GM19468 (cell line): ENCODE measurements at regions not wholly inside any gene's neighbourhood (a gene's known extent, or its start where the extent isn't known, plus 50 kb on each side); places are given as distances from the start of the nearest gene placed in this dataset.

Experiments
- ATAC-seq: cut with Tn5 transposase; IDR thresholded peaks from one replicate; pipeline ENCODE4 v1.9.1; 2021; ENCODE audit warnings: mild to moderate bottlenecking, moderate library complexity, moderate number of reproducible peaks; ENCODE audit not compliant: unreplicated experiment; ENCODE audit errors: extremely low read depth

GRCh38 chr4:120130786-120131185 lies 64.1 kb upstream of the MAD2L1 start:
- no peak for ATAC-seq
